Left cardiac atrium (tissue), 4 donors: ENCODE measurements at regions not wholly inside any gene's neighbourhood (a gene's known extent, or its start where the extent isn't known, plus 50 kb on each side); places are given as distances from the start of the nearest gene placed in this dataset.

Experiments
- ATAC-seq, 2 donors: fragments of 200-7000 bp; cut with Tn5 transposase; one replicate each; pipeline ENCODE4 v1.9.1; 2020; ENCODE audit warnings: mild to moderate bottlenecking in 2 of 2, moderate library complexity in 2 of 2
- DNase-seq: peaks from one replicate; pipeline ENCODE4 v3.0.0-alpha.2; 2020
- intact Hi-C, 2 donors: fragments of 100-400 bp; cut with DNase I; formaldehyde crosslinking; loops; one replicate each; pipeline versions ENCODE4 v1.14.1 to v1.15.1; 2022 to 2023
- donor health status: DM: no; HTN: yes; CAD: no.
- donor health status: DM: no; HTN: yes; CAD: no; lungs with severe emphysema.
- donor health status: DM: yes; HTN: yes; CAD: no.
- donor health status: Dilated cardiomyopathy.

- intact Hi-C loops, result no loop called here
- ATAC-seq, result no peak
Observed at GRCh38 chr3:30069056-30069455, 537.3 kb upstream of the TGFBR2 start.

GRCh38 chr3:30073040-30073439 is 533.4 kb upstream of the TGFBR2 start:
- no peak for ATAC-seq
- intact Hi-C loops, result no loop called here
- DNase-seq, result no peak

More at GRCh38 chr3:30069056-30069455, 537.3 kb upstream of the TGFBR2 start:
- no peak for DNase-seq

- ATAC-seq (no peak), DNase-seq (no peak)
- intact Hi-C loops, result no loop called here
Observed at GRCh38 chr3:30073622-30074021, 532.8 kb upstream of the TGFBR2 start.

- DNase-seq (no peak), ATAC-seq (no peak)
- intact Hi-C loops, result no loop called here
Observed at GRCh38 chr3:30075514-30075913, 530.9 kb upstream of the TGFBR2 start.

GRCh38 chr3:30076899-30077298 is 529.5 kb upstream of the TGFBR2 start:
- no peak for DNase-seq
- intact Hi-C loops, result no loop called here
- ATAC-seq, result no peak

GRCh38 chr3:30077746-30078145 is 528.7 kb upstream of the TGFBR2 start:
- ATAC-seq, result no peak
- intact Hi-C loops, result no loop called here

GRCh38 chr3:30078736-30079135 is 527.7 kb upstream of the TGFBR2 start:
- ATAC-seq (peak in 1 of 2 donors; percentile 8), DNase-seq (no peak)
- intact Hi-C loops, result no loop called here

More at GRCh38 chr3:30077746-30078145, 528.7 kb upstream of the TGFBR2 start:
- no peak for DNase-seq

GRCh38 chr3:30081904-30082303 is 524.5 kb upstream of the TGFBR2 start:
- ATAC-seq (no peak), DNase-seq (no peak)
- intact Hi-C loops, result no loop called here

- no peak for ATAC-seq
- DNase-seq, result no peak
- intact Hi-C loops, result no loop called here
Observed at GRCh38 chr3:30082652-30083051, 523.7 kb upstream of the TGFBR2 start.

GRCh38 chr3:30083315-30083714 is 523.1 kb upstream of the TGFBR2 start:
- intact Hi-C loops, result no loop called here
- DNase-seq, result no peak
- ATAC-seq, result no peak

- ATAC-seq, result no peak
- DNase-seq, result no peak
- intact Hi-C loops, result no loop called here
Observed at GRCh38 chr3:30084316-30084715, 522.1 kb upstream of the TGFBR2 start.

- DNase-seq (no peak), ATAC-seq (no peak)
- intact Hi-C loops, result no loop called here
Observed at GRCh38 chr3:30084971-30085403, 521.4 kb upstream of the TGFBR2 start.

- intact Hi-C loops, result no loop called here
- ATAC-seq, result no peak
Observed at GRCh38 chr3:30085486-30085885, 520.9 kb upstream of the TGFBR2 start.

GRCh38 chr3:30091686-30092085 is 514.7 kb upstream of the TGFBR2 start:
- intact Hi-C loops, result no loop called here
- DNase-seq (no peak), ATAC-seq (no peak)

More at GRCh38 chr3:30085486-30085885, 520.9 kb upstream of the TGFBR2 start:
- DNase-seq, result no peak

GRCh38 chr3:30097022-30097650 is 509.3 kb upstream of the TGFBR2 start:
- ATAC-seq, result no peak
- intact Hi-C loops, result no loop called here
- DNase-seq, result no peak

- no peak for ATAC-seq
Observed at GRCh38 chr3:30098243-30098642, 508.2 kb upstream of the TGFBR2 start.

GRCh38 chr3:30098653-30099455 is 507.5 kb upstream of the TGFBR2 start:
- DNase-seq (no peak), ATAC-seq (peak in 1 of 2 donors; percentile 76)
- intact Hi-C loops, result no loop called here

More at GRCh38 chr3:30098243-30098642, 508.2 kb upstream of the TGFBR2 start:
- intact Hi-C loops, result no loop called here
- no peak for DNase-seq

GRCh38 chr3:30102356-30102755 is 504.0 kb upstream of the TGFBR2 start:
- no peak for DNase-seq
- intact Hi-C loops, result no loop called here
- ATAC-seq, result no peak

- intact Hi-C loops, result no loop called here
- ATAC-seq (no peak), DNase-seq (no peak)
Observed at GRCh38 chr3:30103186-30103585, 503.2 kb upstream of the TGFBR2 start.

- DNase-seq (no peak), ATAC-seq (no peak)
- intact Hi-C loops, result no loop called here
Observed at GRCh38 chr3:30107531-30107930, 498.9 kb upstream of the TGFBR2 start.

- DNase-seq (no peak), ATAC-seq (no peak)
- intact Hi-C loops, result loop anchor here in 1 of 2 donors (2.0 to 10.0 kb wide), 3 partner anchors 86 to 632 kb away; no protein-coding TSS in a partner anchor
Observed at GRCh38 chr3:30112411-30112810, 494.0 kb upstream of the TGFBR2 start.
